Adrenal gland (tissue), 5 donors: ENCODE measurements at regions not wholly inside any gene's neighbourhood (a gene's known extent, or its start where the extent isn't known, plus 50 kb on each side); places are given as distances from the start of the nearest gene placed in this dataset.

Experiments used
- POLR2A ChIP-seq, 2 donors: fragments of 450-650 bp; IDR thresholded peaks; one replicate each; pipeline ENCODE4 v1.6.1; 2017; ENCODE audit warnings: antibody characterized with exemption in 2 of 2, mild to moderate bottlenecking in 2 of 2, moderate library complexity in 1 of 2
- TF ChIP-seq, protein P1 (sequence below), 6 experiments: fragments of 450-650 bp in 4 of 6; fragments of 200-600 bp in 2 of 6; sonication (generic) in 1 of 6; IDR thresholded peaks; 1 replicate in 5 of 6; 2 replicates in 1 of 6; pipeline versions ENCODE4 v1.5.1 to v1.8.0; 2016 to 2021; ENCODE audit warnings: antibody characterized with exemption in 6 of 6, mild to moderate bottlenecking in 2 of 6, moderate library complexity in 1 of 6
- donor health status: DM: no; HTN: no; CAD: no.

DNA sequence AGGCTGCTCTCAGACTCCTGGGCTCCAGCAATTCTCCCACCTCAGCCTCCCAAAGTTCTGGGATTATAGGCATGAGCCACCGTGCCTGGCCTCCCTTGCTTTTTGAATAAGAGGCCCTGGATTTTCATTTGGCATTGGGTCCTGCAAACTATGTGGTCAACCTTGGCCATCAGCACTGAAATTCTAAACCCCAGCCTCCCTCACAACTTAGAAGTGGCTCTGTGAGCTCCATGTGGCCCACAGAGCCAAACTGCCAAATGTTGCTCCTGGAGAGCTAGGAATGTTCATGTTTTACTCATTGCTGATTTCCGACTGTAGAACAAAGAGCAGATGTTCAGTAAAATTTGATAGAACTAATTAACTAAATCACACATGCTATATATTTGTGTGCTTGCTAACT is 210.6 kb upstream of the AGAP1 start:
- TF ChIP-seq, protein P1, sequence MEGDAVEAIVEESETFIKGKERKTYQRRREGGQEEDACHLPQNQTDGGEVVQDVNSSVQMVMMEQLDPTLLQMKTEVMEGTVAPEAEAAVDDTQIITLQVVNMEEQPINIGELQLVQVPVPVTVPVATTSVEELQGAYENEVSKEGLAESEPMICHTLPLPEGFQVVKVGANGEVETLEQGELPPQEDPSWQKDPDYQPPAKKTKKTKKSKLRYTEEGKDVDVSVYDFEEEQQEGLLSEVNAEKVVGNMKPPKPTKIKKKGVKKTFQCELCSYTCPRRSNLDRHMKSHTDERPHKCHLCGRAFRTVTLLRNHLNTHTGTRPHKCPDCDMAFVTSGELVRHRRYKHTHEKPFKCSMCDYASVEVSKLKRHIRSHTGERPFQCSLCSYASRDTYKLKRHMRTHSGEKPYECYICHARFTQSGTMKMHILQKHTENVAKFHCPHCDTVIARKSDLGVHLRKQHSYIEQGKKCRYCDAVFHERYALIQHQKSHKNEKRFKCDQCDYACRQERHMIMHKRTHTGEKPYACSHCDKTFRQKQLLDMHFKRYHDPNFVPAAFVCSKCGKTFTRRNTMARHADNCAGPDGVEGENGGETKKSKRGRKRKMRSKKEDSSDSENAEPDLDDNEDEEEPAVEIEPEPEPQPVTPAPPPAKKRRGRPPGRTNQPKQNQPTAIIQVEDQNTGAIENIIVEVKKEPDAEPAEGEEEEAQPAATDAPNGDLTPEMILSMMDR (IDR thresholded peaks at IDR 0.05): no peak
- TF ChIP-seq POLR2A (IDR thresholded peaks at IDR 0.05): no peak
